ENCODE measurements at regions not wholly inside any gene's neighbourhood (a gene's known extent, or its start where the extent isn't known, plus 50 kb on each side); places are given as distances from the start of the nearest gene placed in this dataset.

DNA sequence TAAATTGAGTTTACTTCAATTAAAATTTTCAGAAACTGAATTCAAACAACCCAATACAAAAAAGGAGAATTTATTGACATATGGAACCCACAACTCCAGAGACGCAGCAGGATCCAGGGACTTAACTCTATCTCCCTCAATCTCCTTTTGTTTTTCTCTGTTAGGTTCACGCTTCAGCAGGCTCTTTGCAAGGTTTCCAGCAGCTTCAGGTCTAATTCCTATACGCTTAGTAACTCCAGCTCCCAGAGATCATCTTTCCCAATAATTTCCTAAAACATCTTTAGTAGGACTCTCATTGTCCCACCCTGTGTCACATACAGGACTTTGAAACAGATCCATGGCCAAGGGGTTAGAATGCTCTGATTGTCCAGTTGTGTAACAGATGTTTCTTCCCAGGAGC lies 175.2 kb downstream of the RMST start:
- WGBS, 2 donors = 63 to 78% methylated on average over 3 of the region's 3 CpGs
- Histone ChIP-seq H3K9me3 (peaks cover 0 to 3% (median 0%) of the 10 kb centered on the region in 11 donors), H3K27ac (no peak overlapping the region), H3K4me1 (no peaks in the 10 kb centered on the region), H3K36me3 (no peaks in the 10 kb centered on the region), H3K4me3 (no peak overlapping the region), H3K27me3 (no peaks in the 10 kb centered on the region)
- ATAC-seq = no peak
- TF ChIP-seq, protein P1, sequence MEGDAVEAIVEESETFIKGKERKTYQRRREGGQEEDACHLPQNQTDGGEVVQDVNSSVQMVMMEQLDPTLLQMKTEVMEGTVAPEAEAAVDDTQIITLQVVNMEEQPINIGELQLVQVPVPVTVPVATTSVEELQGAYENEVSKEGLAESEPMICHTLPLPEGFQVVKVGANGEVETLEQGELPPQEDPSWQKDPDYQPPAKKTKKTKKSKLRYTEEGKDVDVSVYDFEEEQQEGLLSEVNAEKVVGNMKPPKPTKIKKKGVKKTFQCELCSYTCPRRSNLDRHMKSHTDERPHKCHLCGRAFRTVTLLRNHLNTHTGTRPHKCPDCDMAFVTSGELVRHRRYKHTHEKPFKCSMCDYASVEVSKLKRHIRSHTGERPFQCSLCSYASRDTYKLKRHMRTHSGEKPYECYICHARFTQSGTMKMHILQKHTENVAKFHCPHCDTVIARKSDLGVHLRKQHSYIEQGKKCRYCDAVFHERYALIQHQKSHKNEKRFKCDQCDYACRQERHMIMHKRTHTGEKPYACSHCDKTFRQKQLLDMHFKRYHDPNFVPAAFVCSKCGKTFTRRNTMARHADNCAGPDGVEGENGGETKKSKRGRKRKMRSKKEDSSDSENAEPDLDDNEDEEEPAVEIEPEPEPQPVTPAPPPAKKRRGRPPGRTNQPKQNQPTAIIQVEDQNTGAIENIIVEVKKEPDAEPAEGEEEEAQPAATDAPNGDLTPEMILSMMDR (IDR thresholded peaks at IDR 0.05) = no peak
- intact Hi-C loops (cut with DNase I) = no loop called here
- DNase-seq = no peak

DNA sequence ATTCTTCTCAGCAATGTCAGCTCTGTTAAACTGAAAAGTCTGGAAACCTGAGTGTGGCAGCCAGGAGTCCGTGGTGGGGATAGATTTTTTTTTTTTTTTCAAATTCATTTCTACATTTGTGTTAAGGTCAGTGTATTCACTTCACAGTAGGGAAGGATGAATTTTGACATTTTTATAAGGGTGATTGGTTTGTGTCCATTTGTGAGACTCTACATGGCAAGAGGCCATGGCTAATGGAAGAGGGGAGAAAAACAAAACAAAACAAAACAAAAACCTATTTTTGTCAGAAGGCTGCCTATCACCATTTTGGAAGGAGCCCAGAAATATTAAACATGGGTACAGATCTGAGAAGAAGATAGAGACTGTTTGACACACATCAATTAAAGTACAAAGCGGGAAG lies 176.1 kb downstream of the RMST start:
- ATAC-seq (no peak), DNase-seq (no peak)
- Histone ChIP-seq H3K36me3 (no peaks in the 10 kb centered on the region), H3K4me3 (no peak overlapping the region), H3K9me3 (peaks cover 0 to 3% (median 0%) of the 10 kb centered on the region in 11 donors), H3K27ac (no peak overlapping the region), H3K4me1 (no peaks in the 10 kb centered on the region), H3K27me3 (no peaks in the 10 kb centered on the region)
- 74 to 83% methylated on average over 2 of the region's 2 CpGs for WGBS, 2 donors
- TF ChIP-seq, protein P1 (IDR thresholded peaks at IDR 0.05) = no peak
- intact Hi-C loops (cut with DNase I) = no loop called here

DNA sequence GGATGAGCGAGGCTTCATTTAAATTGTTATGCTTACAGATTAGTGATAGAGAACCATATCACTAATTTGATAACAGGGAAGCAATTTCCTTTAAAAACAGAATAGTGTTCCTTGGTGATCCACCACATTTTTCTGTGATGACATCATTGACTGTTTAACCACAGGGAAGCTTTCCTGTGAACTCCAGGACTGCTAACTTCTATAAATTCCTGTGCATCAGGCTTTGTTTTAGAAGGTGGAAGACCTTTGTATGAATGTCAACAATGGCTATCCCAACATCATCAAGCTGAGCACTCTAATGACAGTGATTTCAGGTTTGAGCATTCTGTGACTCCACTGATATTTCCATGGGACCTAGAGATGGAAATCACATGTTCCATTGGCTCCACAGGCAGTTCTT lies 177.1 kb downstream of the RMST start:
- Histone ChIP-seq H3K36me3 (no peaks in the 10 kb centered on the region), H3K27me3 (no peaks in the 10 kb centered on the region), H3K4me3 (no peak overlapping the region), H3K4me1 (no peaks in the 10 kb centered on the region), H3K27ac (no peak overlapping the region), H3K9me3 (peaks cover 0 to 3% (median 0%) of the 10 kb centered on the region in 11 donors)
- WGBS, 2 donors = 73 to 77% methylated on average over 1 of the region's 1 CpG
- intact Hi-C loops (cut with DNase I) = no loop called here
- TF ChIP-seq, protein P1 (IDR thresholded peaks at IDR 0.05) = no peak
- ATAC-seq = no peak
- no peak for DNase-seq

DNA sequence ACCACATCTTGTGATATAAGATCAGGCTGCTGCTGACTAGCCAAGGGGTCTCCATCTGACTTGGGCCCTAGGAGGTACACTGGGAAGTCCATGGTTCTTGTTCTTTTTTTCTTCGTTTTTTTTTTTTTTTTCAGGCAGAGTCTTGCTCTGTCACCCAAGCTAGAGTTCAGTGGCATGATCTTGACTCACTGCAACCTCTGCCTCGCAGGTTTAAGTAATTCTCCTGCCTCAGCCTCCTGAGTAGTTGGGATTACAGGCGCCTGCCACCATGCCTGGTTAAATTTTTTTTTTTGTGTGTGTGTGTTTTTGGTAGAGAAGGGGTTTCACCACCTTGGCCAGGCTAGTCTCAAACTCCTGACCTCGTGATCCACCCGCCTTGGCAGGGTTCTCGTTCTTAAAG lies 178.2 kb downstream of the RMST start:
- Histone ChIP-seq H3K4me1 (no peaks in the 10 kb centered on the region), H3K27me3 (no peaks in the 10 kb centered on the region), H3K27ac (no peak overlapping the region), H3K4me3 (no peak overlapping the region), H3K9me3 (peaks cover 0 to 3% (median 0%) of the 10 kb centered on the region in 11 donors), H3K36me3 (no peaks in the 10 kb centered on the region)
- TF ChIP-seq, protein P1 (IDR thresholded peaks at IDR 0.05) = no peak
- ATAC-seq (no peak), DNase-seq (no peak)
- WGBS, 2 donors = 82 to 83% methylated on average over 6 of the region's 6 CpGs
- intact Hi-C loops (cut with DNase I) = no loop called here

Data from heart right ventricle (tissue), 16 donors.